WTC11 (cell line): ENCODE measurements at regions not wholly inside any gene's neighbourhood (a gene's known extent, or its start where the extent isn't known, plus 50 kb on each side); places are given as distances from the start of the nearest gene placed in this dataset.
"Not testable (repeated sequence)": the region's sequence is repeated elsewhere in the genome, so short reads cannot be mapped to it uniquely, and the experiment has no call there.

Experiments
- ATAC-seq: fragments of 200-7000 bp; cut with Tn5 transposase; 2 replicates; pipeline ENCODE4 v1.10.0; 2021; ENCODE audit warnings: mild to moderate bottlenecking, moderate library complexity
- CTCF ChIA-PET: fragments of 300-600 bp; sonication (Branson Sonifier 250); formaldehyde crosslinking; loops from one replicate; lab custom pipeline; 2021; ENCODE audit warnings: antibody characterized with exemption; lab: Charles Lee
- POLR2A ChIA-PET: fragments of 350-600 bp; sonication (Branson Sonifier 250); formaldehyde crosslinking; loops from one replicate; lab custom pipeline; 2021; ENCODE audit warnings: antibody characterized with exemption; lab: Charles Lee
- DNase-seq: peaks from one replicate; pipeline ENCODE4 v3.0.0; 2021; ENCODE audit warnings: low spot score
- H3K27ac Mint-ChIP-seq: 2 replicates; pipeline ENCODE4 v1.8.0; 2021; ENCODE audit warnings: mixed read lengths
- H3K27me3 Mint-ChIP-seq: 2 replicates; pipeline ENCODE4 v1.8.0; 2021; ENCODE audit warnings: low read depth, mild to moderate bottlenecking, moderate library complexity, mixed read lengths
- H3K36me3 Mint-ChIP-seq: 2 replicates; pipeline ENCODE4 v1.8.0; 2021; ENCODE audit warnings: mixed read lengths
- H3K4me1 Mint-ChIP-seq: 2 replicates; pipeline ENCODE4 v1.8.0; 2022; ENCODE audit warnings: mixed read lengths
- H3K4me3 Mint-ChIP-seq: 2 replicates; pipeline ENCODE4 v1.8.0; 2021; ENCODE audit warnings: mild to moderate bottlenecking, moderate library complexity, mixed read lengths
- H3K9me3 Mint-ChIP-seq: 2 replicates; pipeline ENCODE4 v1.8.0; 2021; ENCODE audit warnings: mixed read lengths

DNA sequence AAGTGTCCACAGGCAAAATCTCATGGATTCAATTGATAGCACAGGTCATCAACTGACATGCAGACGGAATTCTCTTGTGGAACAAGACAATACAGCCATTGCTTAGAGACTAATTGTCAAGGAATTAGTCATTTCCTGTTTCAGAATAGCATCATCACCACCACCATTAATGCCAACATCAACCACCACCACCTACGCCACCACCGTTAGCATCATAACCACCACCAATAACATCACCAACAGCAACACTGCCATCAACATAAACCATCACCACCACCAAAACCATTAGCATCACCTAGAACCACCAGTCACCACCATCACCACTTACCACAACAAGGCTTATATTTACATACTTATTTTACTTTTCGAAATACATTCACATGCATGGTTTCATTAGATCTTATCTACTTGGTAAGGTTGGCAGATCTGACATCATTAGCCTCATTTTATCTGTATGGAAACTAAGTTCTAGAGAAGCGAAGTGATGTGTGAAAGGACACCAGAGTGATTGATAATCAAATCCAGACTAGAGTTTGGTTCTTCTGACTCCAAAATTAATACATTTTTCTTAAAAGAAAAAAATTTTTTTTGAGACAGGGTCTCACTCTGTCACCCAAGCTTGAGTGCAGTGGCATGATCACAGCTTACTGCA is 2733.8 kb upstream of the TPTE start:
- POLR2A ChIA-PET, H3K27me3 Mint-ChIP-seq: not testable (repeated sequence)

DNA sequence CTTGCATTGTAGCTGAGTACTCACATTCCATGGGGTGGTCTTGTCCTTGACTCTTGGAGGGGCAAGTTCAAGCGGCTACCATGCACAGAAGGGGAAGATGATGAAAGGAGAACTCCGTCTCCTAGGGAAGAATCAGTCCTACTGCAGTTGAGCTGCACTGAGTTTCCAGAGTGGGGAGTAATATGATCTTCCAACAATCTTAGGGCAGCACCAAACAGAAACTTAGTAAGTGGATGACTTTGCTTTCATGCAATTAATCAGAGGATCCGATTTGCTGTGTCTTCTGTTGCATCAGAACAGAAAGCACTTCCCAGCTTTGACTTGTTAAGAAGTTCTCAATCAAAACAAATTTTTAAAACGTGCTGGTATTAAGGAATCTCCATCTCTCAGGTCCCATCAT is 2727.6 kb upstream of the TPTE start:
- CTCF ChIA-PET, H3K27ac Mint-ChIP-seq, H3K4me1 Mint-ChIP-seq, H3K9me3 Mint-ChIP-seq, ATAC-seq, H3K4me3 Mint-ChIP-seq, H3K36me3 Mint-ChIP-seq, DNase-seq, H3K27me3 Mint-ChIP-seq, POLR2A ChIA-PET: not testable (repeated sequence)

More for the DNA sequence above, 2733.8 kb upstream of the TPTE start:
- H3K36me3 Mint-ChIP-seq, DNase-seq, ATAC-seq, CTCF ChIA-PET, H3K27ac Mint-ChIP-seq, H3K9me3 Mint-ChIP-seq, H3K4me3 Mint-ChIP-seq, H3K4me1 Mint-ChIP-seq: not testable (repeated sequence)

DNA sequence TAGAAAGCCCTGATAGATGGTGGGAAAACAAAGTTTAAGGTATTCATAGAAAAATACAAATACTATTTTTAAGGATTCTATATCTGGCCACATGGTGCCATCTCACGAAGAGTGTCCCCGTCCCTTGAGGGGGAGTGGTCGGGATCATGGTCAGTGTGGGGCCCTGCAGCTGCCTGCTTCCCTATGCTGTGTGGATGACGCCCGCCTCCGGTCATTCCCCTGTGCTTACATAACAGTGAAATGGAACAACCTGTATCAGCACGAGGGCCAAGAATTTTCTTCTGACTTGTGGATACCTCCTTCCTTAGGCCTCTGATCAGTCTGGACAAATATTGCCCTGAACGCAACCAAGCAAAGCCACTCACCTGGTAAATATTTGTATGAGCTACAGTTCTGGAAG is 2724.1 kb upstream of the TPTE start:
- H3K36me3 Mint-ChIP-seq, H3K27ac Mint-ChIP-seq, H3K4me3 Mint-ChIP-seq, POLR2A ChIA-PET, H3K27me3 Mint-ChIP-seq, CTCF ChIA-PET, H3K4me1 Mint-ChIP-seq, H3K9me3 Mint-ChIP-seq, DNase-seq, ATAC-seq: not testable (repeated sequence)

DNA sequence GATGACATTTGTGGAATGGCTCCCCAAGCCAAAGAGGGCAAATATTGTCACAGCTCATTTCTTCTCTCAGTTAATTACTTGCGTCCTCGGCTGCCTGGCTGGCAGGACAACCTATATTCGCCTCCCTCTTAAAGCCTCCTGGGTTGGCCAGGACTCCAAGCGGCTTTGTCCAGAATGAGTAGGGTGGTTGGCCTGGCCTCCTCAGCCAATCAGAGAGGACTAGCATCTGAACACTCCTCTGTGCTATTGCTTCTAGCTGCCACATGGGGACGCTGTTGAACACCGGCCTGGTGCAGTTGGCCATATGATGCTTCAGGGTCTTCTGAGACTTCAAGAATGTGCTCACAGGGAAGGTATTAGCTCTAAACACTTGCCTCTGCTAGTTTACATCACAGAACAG is 2722.9 kb upstream of the TPTE start:
- H3K27me3 Mint-ChIP-seq, H3K4me1 Mint-ChIP-seq, H3K9me3 Mint-ChIP-seq, CTCF ChIA-PET, H3K27ac Mint-ChIP-seq, POLR2A ChIA-PET, H3K36me3 Mint-ChIP-seq, H3K4me3 Mint-ChIP-seq: not testable (repeated sequence)
- peak; percentile 77 for ATAC-seq
- DNase-seq = peak; percentile 9

DNA sequence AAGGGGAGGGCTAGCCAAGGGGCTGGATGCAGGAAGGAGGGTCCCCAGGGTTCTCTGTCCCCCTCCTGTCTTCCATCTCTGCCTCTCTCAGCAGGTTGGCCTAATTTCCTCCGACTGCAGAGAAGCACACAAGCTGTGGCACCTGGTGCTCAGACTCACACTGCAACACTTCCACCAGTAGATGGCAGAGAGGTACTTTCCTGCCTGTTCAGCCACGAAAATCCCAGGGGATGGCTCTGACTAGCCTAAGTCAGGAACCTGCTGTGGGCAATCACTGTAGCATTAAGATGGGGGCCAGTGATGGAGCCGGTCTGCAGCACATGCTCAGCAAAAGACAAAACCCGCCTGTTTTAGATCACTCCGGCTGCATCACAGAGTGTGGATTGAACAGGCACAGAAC is 2721.7 kb upstream of the TPTE start:
- CTCF ChIA-PET, POLR2A ChIA-PET, H3K27ac Mint-ChIP-seq, H3K36me3 Mint-ChIP-seq, DNase-seq, H3K4me3 Mint-ChIP-seq, H3K27me3 Mint-ChIP-seq, H3K9me3 Mint-ChIP-seq, H3K4me1 Mint-ChIP-seq: not testable (repeated sequence)
- peak; percentile 95 for ATAC-seq

DNA sequence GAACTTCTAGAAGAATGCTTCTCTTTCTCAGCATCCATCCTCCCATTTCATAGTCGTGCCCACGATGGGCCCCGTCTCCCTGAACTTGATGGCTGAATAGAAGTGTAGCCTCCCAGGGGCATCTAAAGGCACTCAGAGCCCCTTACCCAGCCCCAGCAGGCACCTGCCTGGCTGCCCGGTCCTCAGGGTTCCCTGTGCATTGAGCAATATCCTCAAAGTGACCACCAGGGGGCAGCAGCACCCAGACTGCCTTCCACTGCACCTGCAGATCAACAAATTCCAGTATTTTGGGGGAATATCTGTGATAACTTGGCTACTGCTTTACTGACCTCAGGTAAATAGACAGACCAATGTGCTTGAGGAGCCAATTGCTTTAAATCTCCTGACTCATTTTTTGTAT is 2707.9 kb upstream of the TPTE start:
- CTCF ChIA-PET, H3K27me3 Mint-ChIP-seq, DNase-seq, H3K27ac Mint-ChIP-seq, H3K4me1 Mint-ChIP-seq, POLR2A ChIA-PET, H3K36me3 Mint-ChIP-seq, H3K4me3 Mint-ChIP-seq, H3K9me3 Mint-ChIP-seq: not testable (repeated sequence)
- peak; percentile 65; the same call in 1 of the 2 replicates for ATAC-seq

DNA sequence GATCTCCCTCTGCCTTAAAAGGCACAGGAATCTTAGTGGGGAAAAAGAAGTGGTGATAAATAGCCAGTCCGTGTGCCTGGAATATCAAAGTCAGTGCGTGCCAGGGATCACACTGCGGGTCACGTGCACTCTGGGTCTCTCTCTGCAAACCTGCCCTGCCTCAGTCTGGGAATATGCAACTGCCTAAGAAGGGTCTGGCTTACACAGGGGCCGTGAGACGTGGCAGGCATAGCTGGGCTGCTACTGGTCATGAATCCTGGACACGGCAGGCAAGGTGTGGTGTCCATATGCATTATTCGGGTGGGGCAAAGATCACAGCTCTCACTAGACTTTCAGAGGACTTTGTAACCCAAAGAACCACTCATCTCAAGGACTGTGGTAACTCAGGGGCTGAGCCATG is 2704.4 kb upstream of the TPTE start:
- H3K4me3 Mint-ChIP-seq, H3K9me3 Mint-ChIP-seq, ATAC-seq, DNase-seq, H3K36me3 Mint-ChIP-seq, H3K4me1 Mint-ChIP-seq, POLR2A ChIA-PET, H3K27me3 Mint-ChIP-seq, CTCF ChIA-PET, H3K27ac Mint-ChIP-seq: not testable (repeated sequence)

DNA sequence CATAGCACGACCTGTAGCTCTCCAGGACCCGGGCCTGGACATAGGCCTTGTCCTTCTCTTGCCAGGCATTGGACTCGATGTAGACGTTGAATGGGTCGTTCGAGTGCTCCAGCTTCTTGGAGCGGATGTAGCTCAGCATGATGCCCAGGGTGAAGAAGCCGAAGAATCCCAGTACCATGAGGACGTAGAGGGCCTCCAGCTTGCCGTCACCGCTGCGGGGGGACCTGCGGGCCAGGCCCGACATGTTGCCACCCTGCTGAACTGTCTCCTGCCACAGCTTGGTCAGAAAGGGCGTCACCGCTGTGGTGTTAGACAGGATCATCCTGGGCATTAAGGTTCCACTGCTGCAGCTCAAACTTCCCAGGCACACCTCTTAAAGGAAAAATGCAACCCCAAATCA is 2702.1 kb upstream of the TPTE start:
- CTCF ChIA-PET = not testable (repeated sequence)

DNA sequence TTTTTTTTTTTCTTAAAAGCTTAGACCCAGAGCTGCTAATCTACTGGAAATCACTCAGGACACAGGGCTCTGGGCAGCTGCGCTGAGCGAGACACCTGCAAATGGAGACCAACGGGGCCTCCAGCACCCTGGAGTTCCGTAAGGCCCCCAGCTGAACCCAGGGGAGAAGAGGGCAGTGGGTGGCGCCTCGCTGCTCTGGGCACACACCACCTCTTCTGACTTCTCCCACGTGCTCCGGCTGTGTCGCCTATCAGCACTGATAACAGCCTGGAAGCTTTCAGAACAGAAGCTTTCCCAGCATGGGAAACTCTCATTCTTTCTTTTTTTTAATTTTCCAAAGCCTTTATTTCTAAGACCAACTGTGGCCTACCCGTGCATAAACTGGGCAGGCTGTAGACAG is 2695.8 kb upstream of the TPTE start:
- H3K9me3 Mint-ChIP-seq, POLR2A ChIA-PET, CTCF ChIA-PET, ATAC-seq, H3K27me3 Mint-ChIP-seq, DNase-seq, H3K36me3 Mint-ChIP-seq, H3K27ac Mint-ChIP-seq, H3K4me1 Mint-ChIP-seq, H3K4me3 Mint-ChIP-seq: not testable (repeated sequence)

More for the DNA sequence above, 2702.1 kb upstream of the TPTE start:
- H3K36me3 Mint-ChIP-seq, DNase-seq, H3K4me3 Mint-ChIP-seq, H3K9me3 Mint-ChIP-seq, POLR2A ChIA-PET, H3K27ac Mint-ChIP-seq, H3K4me1 Mint-ChIP-seq, ATAC-seq, H3K27me3 Mint-ChIP-seq: not testable (repeated sequence)

DNA sequence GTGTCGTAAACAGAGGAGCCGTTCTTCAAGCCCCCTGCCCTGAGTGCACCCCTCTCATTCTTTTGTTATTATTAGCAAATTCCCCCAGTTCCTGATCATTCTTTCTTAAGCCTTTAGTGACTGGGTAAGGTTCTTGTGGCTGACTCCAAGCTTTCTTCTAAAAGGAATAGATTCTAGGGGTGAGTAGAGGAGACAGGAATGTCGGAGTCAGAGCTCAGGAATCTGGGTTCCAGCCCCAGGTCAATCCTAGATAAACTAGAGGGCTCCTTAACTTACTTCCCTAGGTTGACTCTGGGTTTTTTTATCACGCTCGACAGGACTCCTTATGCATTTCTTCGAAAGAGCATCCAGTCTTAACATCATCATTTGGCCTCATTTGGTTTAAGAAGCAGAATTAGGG is 2695.2 kb upstream of the TPTE start:
- CTCF ChIA-PET, POLR2A ChIA-PET, H3K27ac Mint-ChIP-seq, H3K9me3 Mint-ChIP-seq, H3K4me1 Mint-ChIP-seq, H3K36me3 Mint-ChIP-seq, H3K4me3 Mint-ChIP-seq, DNase-seq, ATAC-seq, H3K27me3 Mint-ChIP-seq: not testable (repeated sequence)

DNA sequence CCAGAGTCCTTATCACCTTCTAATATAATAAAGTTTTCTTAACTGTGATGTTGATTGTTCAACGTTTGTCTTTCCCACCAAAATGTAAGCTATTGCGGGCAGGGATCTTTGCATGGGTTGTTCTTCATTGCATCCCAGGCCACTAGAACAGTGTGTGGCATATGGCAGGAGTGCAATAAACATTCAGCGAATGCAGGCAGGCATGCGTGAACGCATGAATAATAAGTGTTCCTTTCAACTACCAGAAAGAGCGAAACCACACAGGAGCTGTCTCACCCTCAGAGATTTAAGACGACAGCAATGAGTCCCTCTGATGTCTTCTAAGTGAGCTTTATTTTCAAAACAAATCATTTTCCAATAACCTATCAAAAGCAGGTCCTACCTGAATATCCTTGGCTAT is 2693.1 kb upstream of the TPTE start:
- CTCF ChIA-PET, H3K36me3 Mint-ChIP-seq, DNase-seq, POLR2A ChIA-PET, H3K27ac Mint-ChIP-seq, H3K27me3 Mint-ChIP-seq, H3K4me3 Mint-ChIP-seq, H3K4me1 Mint-ChIP-seq, ATAC-seq, H3K9me3 Mint-ChIP-seq: not testable (repeated sequence)

DNA sequence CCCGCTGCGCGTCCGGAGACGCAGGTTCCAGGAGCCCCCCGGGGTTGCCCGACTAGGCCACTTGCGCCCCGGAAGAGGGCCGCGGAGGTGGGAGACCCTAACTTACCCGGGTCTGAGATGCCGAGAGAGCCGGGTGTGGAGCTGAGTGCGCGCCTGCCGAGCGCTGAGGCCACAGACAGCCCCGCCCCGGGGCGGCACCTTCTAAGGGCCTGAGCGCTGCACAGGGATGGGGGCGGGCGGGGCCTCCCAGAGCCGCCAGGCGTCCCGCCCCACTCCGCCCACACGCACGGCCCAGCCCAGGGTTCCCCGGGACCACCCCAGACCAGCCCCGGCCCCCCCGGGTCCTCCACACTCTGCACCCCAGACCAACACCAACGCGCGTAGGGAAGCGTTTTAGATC is 2692.0 kb upstream of the TPTE start:
- peak; percentile 91 for ATAC-seq
- CTCF ChIA-PET, H3K9me3 Mint-ChIP-seq, POLR2A ChIA-PET, H3K36me3 Mint-ChIP-seq, H3K4me3 Mint-ChIP-seq, H3K27ac Mint-ChIP-seq, H3K27me3 Mint-ChIP-seq, DNase-seq, H3K4me1 Mint-ChIP-seq: not testable (repeated sequence)

DNA sequence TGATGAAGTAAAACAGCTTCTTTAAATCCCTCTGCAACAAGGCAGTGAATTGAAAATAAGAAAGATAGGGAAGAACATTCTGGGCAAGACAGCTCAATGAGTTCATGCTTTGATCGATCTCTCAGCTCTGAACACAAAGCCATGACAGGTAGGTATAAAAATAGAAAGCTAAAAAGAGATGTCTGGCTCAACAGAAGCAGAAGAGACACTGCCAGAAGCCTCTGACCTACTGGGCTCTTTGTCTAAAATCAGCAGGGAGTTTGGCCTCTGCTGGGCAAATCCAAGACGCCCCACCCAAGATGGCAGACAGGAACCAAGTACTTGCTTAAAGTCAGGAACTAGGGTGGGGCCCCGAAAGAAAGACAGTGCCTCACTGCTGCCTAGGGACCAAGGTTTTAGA is 2684.1 kb upstream of the TPTE start:
- H3K27ac Mint-ChIP-seq, H3K36me3 Mint-ChIP-seq, H3K4me3 Mint-ChIP-seq, H3K9me3 Mint-ChIP-seq, DNase-seq, ATAC-seq, POLR2A ChIA-PET, CTCF ChIA-PET, H3K4me1 Mint-ChIP-seq, H3K27me3 Mint-ChIP-seq: not testable (repeated sequence)
